RPMI7951 (cell line): ENCODE measurements at regions not wholly inside any gene's neighbourhood (a gene's known extent, or its start where the extent isn't known, plus 50 kb on each side); places are given as distances from the start of the nearest gene placed in this dataset.
A peak's percentile ranks its signal among the peaks of the same experiment; 100 is the strongest.

Experiments
- DNase-seq: peaks from one replicate; pipeline ENCODE4 v3.0.0-alpha.2; 2012; ENCODE audit warnings: low read depth

GRCh38 chr12:91538418-91538817 is 355.8 kb upstream of the DCN start:
- DNase-seq: no peak

GRCh38 chr12:91533366-91533765 is 350.7 kb upstream of the DCN start:
- DNase-seq: no peak

GRCh38 chr12:91529829-91530228 is 347.2 kb upstream of the DCN start:
- DNase-seq: peak; percentile 4

- no peak for DNase-seq
These were observed 341.2 kb upstream of the DCN start for GRCh38 chr12:91523831-91524230.

- DNase-seq: no peak
These were observed 334.1 kb upstream of the DCN start for GRCh38 chr12:91516695-91517047.

GRCh38 chr12:91515944-91516694 is 333.5 kb upstream of the DCN start:
- DNase-seq: no peak

GRCh38 chr12:91513313-91513712 is 330.7 kb upstream of the DCN start:
- DNase-seq: no peak

GRCh38 chr12:91511795-91512420 is 329.3 kb upstream of the DCN start:
- no peak for DNase-seq

GRCh38 chr12:91507754-91508153 is 325.1 kb upstream of the DCN start:
- no peak for DNase-seq

- no peak for DNase-seq
These were observed 323.8 kb upstream of the DCN start for GRCh38 chr12:91506452-91506851.

GRCh38 chr12:91505006-91505405 is 322.4 kb upstream of the DCN start:
- DNase-seq: no peak

- DNase-seq: no peak
These were observed 319.6 kb upstream of the DCN start for GRCh38 chr12:91502208-91502607.

- DNase-seq: no peak
These were observed 313.7 kb upstream of the DCN start for GRCh38 chr12:91496337-91496736.

- DNase-seq: no peak
These were observed 310.7 kb upstream of the DCN start for GRCh38 chr12:91493308-91493707.

GRCh38 chr12:91492648-91493047 is 310.0 kb upstream of the DCN start:
- DNase-seq: no peak

GRCh38 chr12:91490667-91491311 is 308.2 kb upstream of the DCN start:
- no peak for DNase-seq

- DNase-seq: no peak
These were observed 300.9 kb upstream of the DCN start for GRCh38 chr12:91483471-91483985.

GRCh38 chr12:91482231-91482630 is 299.6 kb upstream of the DCN start:
- DNase-seq: no peak

GRCh38 chr12:91478500-91478899 is 295.9 kb upstream of the DCN start:
- DNase-seq: no peak

- DNase-seq: no peak
These were observed 285.1 kb upstream of the DCN start for GRCh38 chr12:91467686-91468085.

GRCh38 chr12:91461061-91461460 is 278.4 kb upstream of the DCN start:
- no peak for DNase-seq

- DNase-seq: no peak
These were observed 277.9 kb upstream of the DCN start for GRCh38 chr12:91460469-91460868.

- no peak for DNase-seq
These were observed 272.7 kb upstream of the DCN start for GRCh38 chr12:91455321-91455720.
